GM23248 (cell line): ENCODE measurements at regions not wholly inside any gene's neighbourhood (a gene's known extent, or its start where the extent isn't known, plus 50 kb on each side); places are given as distances from the start of the nearest gene placed in this dataset.

Experiments
- DNase-seq: peaks from one replicate; pipeline ENCODE4 v3.0.0-alpha.2; 2015
- H2AFZ ChIP-seq: fragments of 200-600 bp; sonication (generic); 2 replicates; pipeline ENCODE4 v1.6.1; 2016; ENCODE audit warnings: antibody characterized with exemption
- H3F3A ChIP-seq: fragments of 200-600 bp; sonication (generic); 2 replicates; pipeline ENCODE4 v1.6.1; 2016; ENCODE audit warnings: mild to moderate bottlenecking, antibody characterized with exemption, mixed run types; ENCODE audit not compliant: insufficient read depth
- H3K27ac ChIP-seq: fragments of 200-600 bp; sonication (generic); 2 replicates; pipeline ENCODE4 v1.5.1; 2016; ENCODE audit warnings: mild to moderate bottlenecking
- H3K27me3 ChIP-seq: fragments of 200-600 bp; sonication (generic); replicated peaks from 2 replicates; pipeline ENCODE4 v1.6.1; 2016; ENCODE audit warnings: mild to moderate bottlenecking; ENCODE audit not compliant: insufficient read depth
- H3K36me3 ChIP-seq: fragments of 200-600 bp; sonication (generic); 2 replicates; pipeline ENCODE4 v1.6.1; 2016; ENCODE audit warnings: low read depth, mild to moderate bottlenecking
- H3K4me1 ChIP-seq: fragments of 200-600 bp; sonication (generic); 2 replicates; pipeline ENCODE4 v1.6.1; 2016; ENCODE audit warnings: mild to moderate bottlenecking; ENCODE audit not compliant: insufficient read depth
- H3K4me2 ChIP-seq: fragments of 200-600 bp; sonication (generic); one replicate; pipeline ENCODE4 v1.6.1; 2016; ENCODE audit warnings: mild to moderate bottlenecking; ENCODE audit not compliant: unreplicated experiment
- H3K4me3 ChIP-seq: fragments of 200-600 bp; sonication (generic); 2 replicates; pipeline ENCODE4 v1.5.1; 2016; ENCODE audit warnings: mild to moderate bottlenecking
- H3K79me2 ChIP-seq: fragments of 200-600 bp; sonication (generic); 2 replicates; pipeline ENCODE4 v1.6.1; 2016; ENCODE audit warnings: mild to moderate bottlenecking; ENCODE audit not compliant: insufficient read depth
- H3K9ac ChIP-seq: fragments of 200-600 bp; sonication (generic); 2 replicates; pipeline ENCODE4 v1.6.1; 2016; ENCODE audit warnings: mild to moderate bottlenecking
- H3K9me2 ChIP-seq: fragments of 200-600 bp; sonication (generic); 2 replicates; pipeline ENCODE4 v1.6.1; 2016; ENCODE audit warnings: mixed run types, mild to moderate bottlenecking, moderate library complexity; ENCODE audit not compliant: insufficient read depth
- H3K9me3 ChIP-seq: fragments of 200-600 bp; sonication (generic); one replicate; pipeline ENCODE4 v1.6.1; 2017; ENCODE audit warnings: low read depth
- H4K20me1 ChIP-seq: fragments of 200-600 bp; sonication (generic); 2 replicates; pipeline ENCODE4 v1.6.0; 2016; ENCODE audit not compliant: insufficient read depth
- EZH2 ChIP-seq: fragments of 200-600 bp; sonication (generic); IDR thresholded peaks from 2 replicates; pipeline ENCODE4 v1.6.1; 2018; ENCODE audit warnings: antibody characterized with exemption, mild to moderate bottlenecking; ENCODE audit not compliant: insufficient read depth, poor library complexity, severe bottlenecking
- EZH2phosphoT487 ChIP-seq: fragments of 200-600 bp; sonication (generic); IDR thresholded peaks from 2 replicates; pipeline ENCODE4 v1.6.1; 2018; ENCODE audit warnings: antibody characterized with exemption, moderate library complexity, mild to moderate bottlenecking, low read depth; ENCODE audit not compliant: insufficient read depth
- WGBS, 2 experiments: methylation state at CpG; one replicate each; pipeline ENCODE4 v1.1.6; 2015 to 2017; ENCODE audit warnings: low lambda C conversion rate in 2 of 2, low coverage in 1 of 2; ENCODE audit errors: missing lambda C conversion rate in 2 of 2; 5-methylcytosine and 5-hydroxymethylcytosine counted together
- in situ Hi-C: fragments of 300-500 bp; cut with MboI; formaldehyde crosslinking; loops from 2 replicates; pipeline ENCODE4 v1.15.0; 2020

GRCh38 chr9:80213613-80214012 is 641.8 kb downstream of the TLE4 start:
- no peak for DNase-seq
- Histone ChIP-seq H3F3A (no peaks in the 10 kb centered on the region), H3K9me3 (no peaks in the 10 kb centered on the region), H2AFZ (no peak overlapping the region), H3K4me1 (no peaks in the 10 kb centered on the region), H3K9me2 (no peaks in the 10 kb centered on the region), H4K20me1 (no peaks in the 10 kb centered on the region), H3K4me2 (no peak overlapping the region), H3K9ac (no peak overlapping the region), H3K36me3 (no peaks in the 10 kb centered on the region), H3K4me3 (no peak overlapping the region), H3K79me2 (no peaks in the 10 kb centered on the region), H3K27ac (no peak overlapping the region), H3K27me3 (no peaks in the 10 kb centered on the region)
- in situ Hi-C loops, result no loop called here
- TF ChIP-seq EZH2, result no peak
- TF ChIP-seq EZH2phosphoT487, result no peak
- WGBS, 2 experiments, result 59 to 60% methylated on average over 7 to 8 of the region's 8 CpGs

GRCh38 chr9:80208696-80209095 is 636.9 kb downstream of the TLE4 start:
- in situ Hi-C loops, result no loop called here

GRCh38 chr9:80204054-80204453 is 632.3 kb downstream of the TLE4 start:
- Histone ChIP-seq H4K20me1 (no peaks in the 10 kb centered on the region), H3K27ac (no peak overlapping the region), H3K9me2 (no peaks in the 10 kb centered on the region), H3K4me3 (no peak overlapping the region), H2AFZ (no peak overlapping the region), H3K27me3 (no peaks in the 10 kb centered on the region), H3K9ac (no peak overlapping the region), H3K4me2 (no peak overlapping the region), H3K79me2 (no peaks in the 10 kb centered on the region), H3K4me1 (no peaks in the 10 kb centered on the region), H3K9me3 (no peaks in the 10 kb centered on the region), H3K36me3 (no peaks in the 10 kb centered on the region), H3F3A (no peaks in the 10 kb centered on the region)
- in situ Hi-C loops, result no loop called here
- no peak for DNase-seq
- 40 to 41% methylated on average over 2 of the region's 2 CpGs for WGBS, 2 experiments
- TF ChIP-seq EZH2, result no peak
- TF ChIP-seq EZH2phosphoT487, result no peak

More at GRCh38 chr9:80208696-80209095, 636.9 kb downstream of the TLE4 start:
- no peaks in the 10 kb centered on the region for H3K9me2 ChIP-seq
- H3K4me3 ChIP-seq, result no peak overlapping the region
- TF ChIP-seq EZH2phosphoT487, result no peak
- no peak for TF ChIP-seq EZH2
- H3K27ac ChIP-seq, result no peak overlapping the region
- H2AFZ ChIP-seq, result no peak overlapping the region
- no peaks in the 10 kb centered on the region for H3K27me3 ChIP-seq
- no peaks in the 10 kb centered on the region for H3K79me2 ChIP-seq
- H4K20me1 ChIP-seq, result no peaks in the 10 kb centered on the region
- H3K9me3 ChIP-seq, result no peaks in the 10 kb centered on the region
- no peak overlapping the region for H3K4me2 ChIP-seq
- H3K4me1 ChIP-seq, result no peaks in the 10 kb centered on the region
- no peaks in the 10 kb centered on the region for H3F3A ChIP-seq
- DNase-seq, result no peak
- no peaks in the 10 kb centered on the region for H3K36me3 ChIP-seq
- no peak overlapping the region for H3K9ac ChIP-seq

- no peaks in the 10 kb centered on the region for H3K9me2 ChIP-seq
- H3K9me3 ChIP-seq, result no peaks in the 10 kb centered on the region
- H3K27ac ChIP-seq, result no peak overlapping the region
- no peaks in the 10 kb centered on the region for H3K36me3 ChIP-seq
- no peak for DNase-seq
- no peaks in the 10 kb centered on the region for H4K20me1 ChIP-seq
- in situ Hi-C loops, result no loop called here
- H2AFZ ChIP-seq, result no peak overlapping the region
- no peaks in the 10 kb centered on the region for H3K4me1 ChIP-seq
- WGBS, 2 experiments, result 0% methylated on average over 1 of the region's 1 CpG
- H3K4me2 ChIP-seq, result no peak overlapping the region
- no peaks in the 10 kb centered on the region for H3F3A ChIP-seq
- no peak overlapping the region for H3K4me3 ChIP-seq
- no peaks in the 10 kb centered on the region for H3K27me3 ChIP-seq
- TF ChIP-seq EZH2phosphoT487, result no peak
- no peak for TF ChIP-seq EZH2
- no peaks in the 10 kb centered on the region for H3K79me2 ChIP-seq
- H3K9ac ChIP-seq, result no peak overlapping the region
Observed at GRCh38 chr9:80197661-80198060, 625.9 kb downstream of the TLE4 start.

GRCh38 chr9:80191108-80191507 is 619.3 kb downstream of the TLE4 start:
- in situ Hi-C loops, result no loop called here
- no peak overlapping the region for H3K4me2 ChIP-seq
- H3K36me3 ChIP-seq, result no peaks in the 10 kb centered on the region
- no peak overlapping the region for H2AFZ ChIP-seq
- no peaks in the 10 kb centered on the region for H3K27me3 ChIP-seq
- H3K4me1 ChIP-seq, result no peaks in the 10 kb centered on the region
- H3K9me2 ChIP-seq, result no peaks in the 10 kb centered on the region
- H3K4me3 ChIP-seq, result no peak overlapping the region
- H4K20me1 ChIP-seq, result no peaks in the 10 kb centered on the region
- H3K79me2 ChIP-seq, result no peaks in the 10 kb centered on the region
- H3K9me3 ChIP-seq, result no peaks in the 10 kb centered on the region
- TF ChIP-seq EZH2phosphoT487, result no peak
- no peak for TF ChIP-seq EZH2
- no peak overlapping the region for H3K27ac ChIP-seq
- no peak for DNase-seq
- H3K9ac ChIP-seq, result no peak overlapping the region
- H3F3A ChIP-seq, result no peaks in the 10 kb centered on the region
